Astrocyte (in vitro differentiated cells and primary cell): ENCODE measurements at regions not wholly inside any gene's neighbourhood (a gene's known extent, or its start where the extent isn't known, plus 50 kb on each side); places are given as distances from the start of the nearest gene placed in this dataset.

Source experiments
- CTCF ChIP-seq: IDR thresholded peaks from 2 replicates; pipeline ENCODE4 v1.5.1; 2011; ENCODE audit warnings: low read depth, mild to moderate bottlenecking, inconsistent platforms, low read length, moderate library complexity; ENCODE audit not compliant: insufficient read depth
- EZH2 ChIP-seq: IDR thresholded peaks from 2 replicates; pipeline ENCODE4 v1.6.1; 2012; ENCODE audit warnings: mild to moderate bottlenecking, low read length, inconsistent platforms; ENCODE audit not compliant: insufficient read depth

- TF ChIP-seq CTCF, result no peak
- no peak for TF ChIP-seq EZH2
Measured at GRCh38 chr2:235371018-235371417, 122.8 kb upstream of the AGAP1 start.
